SK-N-SH treated with all-trans-retinoic acid at 6 μM for 48 hours (cell line): ENCODE measurements at regions not wholly inside any gene's neighbourhood (a gene's known extent, or its start where the extent isn't known, plus 50 kb on each side); places are given as distances from the start of the nearest gene placed in this dataset.

Experiments used
- BACH2 ChIP-seq: fragments of 250-450 bp; sonication (Bioruptor Pico); IDR thresholded peaks from 2 replicates; pipeline ENCODE4 v1.9.0; 2021; ENCODE audit warnings: mild to moderate bottlenecking, borderline replicate concordance
- PATZ1 ChIP-seq: fragments of 250-450 bp; sonication (Bioruptor Pico); IDR thresholded peaks from 2 replicates; pipeline ENCODE4 v1.8.0; 2020; ENCODE audit warnings: mild to moderate bottlenecking, moderate library complexity, borderline replicate concordance
- ZFP30 ChIP-seq: fragments of 450-650 bp; formaldehyde crosslinking; IDR thresholded peaks from 2 replicates; pipeline ENCODE4 v1.5.0; 2022; ENCODE audit warnings: mild to moderate bottlenecking, moderate library complexity

GRCh38 chr3:181086011-181086410 is 96.5 kb upstream of the DNAJC19 start:
- no peak for TF ChIP-seq ZFP30 (CRISPR knock-in tag)
- TF ChIP-seq BACH2 (CRISPR knock-in tag): no peak
- TF ChIP-seq PATZ1 (CRISPR knock-in tag): no peak
